CD14-positive monocyte (primary cell): ENCODE measurements at regions not wholly inside any gene's neighbourhood (a gene's known extent, or its start where the extent isn't known, plus 50 kb on each side); places are given as distances from the start of the nearest gene placed in this dataset.

Experiments used
- DNase-seq, 3 donors: peaks; one replicate each; pipeline ENCODE4 v3.0.0-alpha.2; 2011 to 2022
- H2AFZ ChIP-seq: 2 replicates; pipeline ENCODE4 v1.6.0; 2012; ENCODE audit warnings: mild to moderate bottlenecking, low read depth, low read length, inconsistent platforms; ENCODE audit not compliant: insufficient read depth, poor library complexity, severe bottlenecking
- H3K27ac ChIP-seq, 2 donors: 1 replicate in 1 of 2; 2 replicates in 1 of 2; pipeline ENCODE4 v1.5.1; 2012 to 2013; ENCODE audit warnings: low read length in 2 of 2, control low read depth in 1 of 2, inconsistent platforms in 1 of 2, low read depth in 1 of 2, mild to moderate bottlenecking in 1 of 2
- H3K27me3 ChIP-seq, 2 donors: one replicate each; pipeline versions ENCODE4 v1.6.0 to v1.6.1; 2011 to 2013; ENCODE audit warnings: low read length in 2 of 2; ENCODE audit not compliant: control insufficient read depth in 2 of 2, insufficient read depth in 2 of 2
- H3K36me3 ChIP-seq, 2 donors: replicated peaks in 1 of 2; 1 replicate in 1 of 2; 2 replicates in 1 of 2; pipeline versions ENCODE4 v1.5.1 to v1.6.1; 2012 to 2013; ENCODE audit warnings: low read length in 2 of 2, control low read depth in 1 of 2, inconsistent platforms in 1 of 2, mild to moderate bottlenecking in 1 of 2; ENCODE audit not compliant: insufficient read depth in 2 of 2, control insufficient read depth in 1 of 2
- H3K4me1 ChIP-seq, 2 donors: 1 replicate in 1 of 2; 2 replicates in 1 of 2; pipeline versions ENCODE4 v1.5.1 to v1.6.1; 2012 to 2013; ENCODE audit warnings: low read length in 2 of 2, control low read depth in 1 of 2, inconsistent platforms in 1 of 2, mild to moderate bottlenecking in 1 of 2, moderate library complexity in 1 of 2; ENCODE audit not compliant: insufficient read depth in 2 of 2, control insufficient read depth in 1 of 2
- H3K4me2 ChIP-seq: replicated peaks from 2 replicates; pipeline ENCODE3; 2012; ENCODE audit warnings: low read length, moderate library complexity, mild to moderate bottlenecking; ENCODE audit not compliant: poor library complexity, severe bottlenecking; ENCODE audit errors: extremely low read depth
- H3K4me3 ChIP-seq, 3 experiments: fragments of 200-600 bp in 1 of 3; sonication (generic) in 1 of 3; replicated peaks in 1 of 3; 1 replicate in 2 of 3; 2 replicates in 1 of 3; pipeline ENCODE4 v1.5.1; 2011 to 2013; ENCODE audit warnings: low read length in 3 of 3, mild to moderate bottlenecking in 3 of 3, control low read depth in 2 of 3, low read depth in 2 of 3, inconsistent platforms in 1 of 3, moderate library complexity in 1 of 3
- H3K79me2 ChIP-seq: 2 replicates; pipeline ENCODE4 v1.6.0; 2012; ENCODE audit warnings: mild to moderate bottlenecking, control low read depth, inconsistent platforms, low read length, moderate library complexity; ENCODE audit not compliant: insufficient read depth
- H3K9ac ChIP-seq: 2 replicates; pipeline ENCODE4 v1.6.0; 2017; ENCODE audit warnings: low read length, mild to moderate bottlenecking; ENCODE audit not compliant: insufficient read depth, poor library complexity, severe bottlenecking
- H3K9me3 ChIP-seq, 2 donors: replicated peaks in 1 of 2; 1 replicate in 1 of 2; 2 replicates in 1 of 2; pipeline versions ENCODE4 v1.5.1 to v1.6.1; 2012 to 2013; ENCODE audit warnings: low read length in 2 of 2, control low read depth in 1 of 2; ENCODE audit not compliant: control insufficient read depth in 1 of 2, insufficient read depth in 1 of 2
- H4K20me1 ChIP-seq: 2 replicates; pipeline ENCODE4 v1.6.0; 2012; ENCODE audit warnings: mild to moderate bottlenecking, low read length, control low read depth, moderate library complexity; ENCODE audit not compliant: insufficient read depth
- H3K27ac Mint-ChIP-seq, 7 donors: one replicate each; pipeline ENCODE4 v1.8.0; 2020; ENCODE audit warnings: mild to moderate bottlenecking in 7 of 7, mixed read lengths in 7 of 7, moderate library complexity in 6 of 7, inconsistent platforms in 2 of 7
- H3K27me3 Mint-ChIP-seq, 3 donors: one replicate each; pipeline ENCODE4 v1.8.0; 2021 to 2022; ENCODE audit warnings: low read depth in 3 of 3, mild to moderate bottlenecking in 3 of 3, mixed read lengths in 3 of 3, moderate library complexity in 3 of 3, inconsistent platforms in 1 of 3
- H3K36me3 Mint-ChIP-seq, 2 donors: one replicate each; pipeline ENCODE4 v1.8.0; 2020; ENCODE audit warnings: mixed read lengths in 2 of 2, inconsistent platforms in 1 of 2, mild to moderate bottlenecking in 1 of 2
- H3K4me1 Mint-ChIP-seq: one replicate; pipeline ENCODE4 v1.8.0; 2020; ENCODE audit warnings: mild to moderate bottlenecking, mixed read lengths
- H3K4me3 Mint-ChIP-seq, 2 donors: one replicate each; pipeline ENCODE4 v1.8.0; 2020; ENCODE audit warnings: mild to moderate bottlenecking in 2 of 2, mixed read lengths in 2 of 2, moderate library complexity in 1 of 2
- H3K9me3 Mint-ChIP-seq, 7 donors: one replicate each; pipeline ENCODE4 v1.8.0; 2020 to 2022; ENCODE audit warnings: mixed read lengths in 7 of 7, mild to moderate bottlenecking in 6 of 7, moderate library complexity in 6 of 7, inconsistent platforms in 2 of 7
- intact Hi-C, 2 donors: fragments of 100-400 bp; cut with micrococcal nuclease; formaldehyde crosslinking; loops; one replicate each; pipeline versions ENCODE4 v1.15.0 to v1.15.1; 2023
- TF ChIP-seq, protein P1 (sequence below): fragments of 200-600 bp; IDR thresholded peaks from one replicate; pipeline ENCODE4 v1.8.0; 2022; ENCODE audit warnings: antibody characterized with exemption, mild to moderate bottlenecking

GRCh38 chr6:68007717-68008116 lies 627.4 kb upstream of the ADGRB3 start:
- TF ChIP-seq, protein P1, sequence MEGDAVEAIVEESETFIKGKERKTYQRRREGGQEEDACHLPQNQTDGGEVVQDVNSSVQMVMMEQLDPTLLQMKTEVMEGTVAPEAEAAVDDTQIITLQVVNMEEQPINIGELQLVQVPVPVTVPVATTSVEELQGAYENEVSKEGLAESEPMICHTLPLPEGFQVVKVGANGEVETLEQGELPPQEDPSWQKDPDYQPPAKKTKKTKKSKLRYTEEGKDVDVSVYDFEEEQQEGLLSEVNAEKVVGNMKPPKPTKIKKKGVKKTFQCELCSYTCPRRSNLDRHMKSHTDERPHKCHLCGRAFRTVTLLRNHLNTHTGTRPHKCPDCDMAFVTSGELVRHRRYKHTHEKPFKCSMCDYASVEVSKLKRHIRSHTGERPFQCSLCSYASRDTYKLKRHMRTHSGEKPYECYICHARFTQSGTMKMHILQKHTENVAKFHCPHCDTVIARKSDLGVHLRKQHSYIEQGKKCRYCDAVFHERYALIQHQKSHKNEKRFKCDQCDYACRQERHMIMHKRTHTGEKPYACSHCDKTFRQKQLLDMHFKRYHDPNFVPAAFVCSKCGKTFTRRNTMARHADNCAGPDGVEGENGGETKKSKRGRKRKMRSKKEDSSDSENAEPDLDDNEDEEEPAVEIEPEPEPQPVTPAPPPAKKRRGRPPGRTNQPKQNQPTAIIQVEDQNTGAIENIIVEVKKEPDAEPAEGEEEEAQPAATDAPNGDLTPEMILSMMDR: no peak
- Histone ChIP-seq H4K20me1 (no peaks in the 10 kb centered on the region), H3K27ac (no peak overlapping the region), H3K4me3 (no peak overlapping the region), H3K79me2 (no peaks in the 10 kb centered on the region), H2AFZ (no peak overlapping the region), H3K4me2 (no peak overlapping the region), H3K36me3 (no peaks in the 10 kb centered on the region), H3K9me3 (peaks cover 4% of the 10 kb centered on the region in 2 donors), H3K9ac (no peak overlapping the region), H3K4me1 (no peaks in the 10 kb centered on the region), H3K27me3 (no peaks in the 10 kb centered on the region)
- H3K27ac Mint-ChIP-seq: no peak overlapping the region
- no peak for DNase-seq
- no peaks in the 10 kb centered on the region for H3K36me3 Mint-ChIP-seq
- intact Hi-C loops: no loop called here
- H3K9me3 Mint-ChIP-seq: peaks cover 0 to 11% (median 2%) of the 10 kb centered on the region in 7 donors
- no peaks in the 10 kb centered on the region for H3K4me1 Mint-ChIP-seq
- no peak overlapping the region for H3K4me3 Mint-ChIP-seq
- no peaks in the 10 kb centered on the region for H3K27me3 Mint-ChIP-seq

GRCh38 chr6:67986694-67987232 lies 648.3 kb upstream of the ADGRB3 start:
- DNase-seq: no peak
- H3K27ac ChIP-seq: no peak overlapping the region
- peaks cover 0 to 6% (median 3%) of the 10 kb centered on the region in 7 donors for H3K9me3 Mint-ChIP-seq
- no peak overlapping the region for H3K4me3 ChIP-seq
- no peaks in the 10 kb centered on the region for H4K20me1 ChIP-seq
- no peaks in the 10 kb centered on the region for H3K27me3 ChIP-seq
- H3K79me2 ChIP-seq: no peaks in the 10 kb centered on the region
- TF ChIP-seq, protein P1: no peak
- H3K36me3 Mint-ChIP-seq: no peaks in the 10 kb centered on the region
- no peak overlapping the region for H3K27ac Mint-ChIP-seq
- no peak overlapping the region for H3K9ac ChIP-seq
- no peaks in the 10 kb centered on the region for H3K36me3 ChIP-seq
- intact Hi-C loops: no loop called here
- H3K9me3 ChIP-seq: no peaks in the 10 kb centered on the region
- H3K27me3 Mint-ChIP-seq: no peaks in the 10 kb centered on the region
- H3K4me1 ChIP-seq: no peaks in the 10 kb centered on the region
- no peak overlapping the region for H2AFZ ChIP-seq
- H3K4me3 Mint-ChIP-seq: no peak overlapping the region
- H3K4me1 Mint-ChIP-seq: no peaks in the 10 kb centered on the region
- no peak overlapping the region for H3K4me2 ChIP-seq
